CD14-positive monocyte (primary cell): ENCODE measurements at regions not wholly inside any gene's neighbourhood (a gene's known extent, or its start where the extent isn't known, plus 50 kb on each side); places are given as distances from the start of the nearest gene placed in this dataset.

Source experiments
- DNase-seq, 3 donors: peaks; one replicate each; pipeline ENCODE4 v3.0.0-alpha.2; 2011 to 2022
- H2AFZ ChIP-seq: 2 replicates; pipeline ENCODE4 v1.6.0; 2012; ENCODE audit warnings: mild to moderate bottlenecking, low read depth, low read length, inconsistent platforms; ENCODE audit not compliant: insufficient read depth, poor library complexity, severe bottlenecking
- H3K27ac ChIP-seq, 2 donors: 1 replicate in 1 of 2; 2 replicates in 1 of 2; pipeline ENCODE4 v1.5.1; 2012 to 2013; ENCODE audit warnings: low read length in 2 of 2, control low read depth in 1 of 2, inconsistent platforms in 1 of 2, low read depth in 1 of 2, mild to moderate bottlenecking in 1 of 2
- H3K27me3 ChIP-seq, 2 donors: one replicate each; pipeline versions ENCODE4 v1.6.0 to v1.6.1; 2011 to 2013; ENCODE audit warnings: low read length in 2 of 2; ENCODE audit not compliant: control insufficient read depth in 2 of 2, insufficient read depth in 2 of 2
- H3K36me3 ChIP-seq, 2 donors: replicated peaks in 1 of 2; 1 replicate in 1 of 2; 2 replicates in 1 of 2; pipeline versions ENCODE4 v1.5.1 to v1.6.1; 2012 to 2013; ENCODE audit warnings: low read length in 2 of 2, control low read depth in 1 of 2, inconsistent platforms in 1 of 2, mild to moderate bottlenecking in 1 of 2; ENCODE audit not compliant: insufficient read depth in 2 of 2, control insufficient read depth in 1 of 2
- H3K4me1 ChIP-seq, 2 donors: 1 replicate in 1 of 2; 2 replicates in 1 of 2; pipeline versions ENCODE4 v1.5.1 to v1.6.1; 2012 to 2013; ENCODE audit warnings: low read length in 2 of 2, control low read depth in 1 of 2, inconsistent platforms in 1 of 2, mild to moderate bottlenecking in 1 of 2, moderate library complexity in 1 of 2; ENCODE audit not compliant: insufficient read depth in 2 of 2, control insufficient read depth in 1 of 2
- H3K4me2 ChIP-seq: replicated peaks from 2 replicates; pipeline ENCODE3; 2012; ENCODE audit warnings: low read length, moderate library complexity, mild to moderate bottlenecking; ENCODE audit not compliant: poor library complexity, severe bottlenecking; ENCODE audit errors: extremely low read depth
- H3K4me3 ChIP-seq, 3 experiments: fragments of 200-600 bp in 1 of 3; sonication (generic) in 1 of 3; replicated peaks in 1 of 3; 1 replicate in 2 of 3; 2 replicates in 1 of 3; pipeline ENCODE4 v1.5.1; 2011 to 2013; ENCODE audit warnings: low read length in 3 of 3, mild to moderate bottlenecking in 3 of 3, control low read depth in 2 of 3, low read depth in 2 of 3, inconsistent platforms in 1 of 3, moderate library complexity in 1 of 3
- H3K79me2 ChIP-seq: 2 replicates; pipeline ENCODE4 v1.6.0; 2012; ENCODE audit warnings: mild to moderate bottlenecking, control low read depth, inconsistent platforms, low read length, moderate library complexity; ENCODE audit not compliant: insufficient read depth
- H3K9ac ChIP-seq: 2 replicates; pipeline ENCODE4 v1.6.0; 2017; ENCODE audit warnings: low read length, mild to moderate bottlenecking; ENCODE audit not compliant: insufficient read depth, poor library complexity, severe bottlenecking
- H3K9me3 ChIP-seq, 2 donors: replicated peaks in 1 of 2; 1 replicate in 1 of 2; 2 replicates in 1 of 2; pipeline versions ENCODE4 v1.5.1 to v1.6.1; 2012 to 2013; ENCODE audit warnings: low read length in 2 of 2, control low read depth in 1 of 2; ENCODE audit not compliant: control insufficient read depth in 1 of 2, insufficient read depth in 1 of 2
- H4K20me1 ChIP-seq: 2 replicates; pipeline ENCODE4 v1.6.0; 2012; ENCODE audit warnings: mild to moderate bottlenecking, low read length, control low read depth, moderate library complexity; ENCODE audit not compliant: insufficient read depth
- H3K27ac Mint-ChIP-seq, 7 donors: one replicate each; pipeline ENCODE4 v1.8.0; 2020; ENCODE audit warnings: mild to moderate bottlenecking in 7 of 7, mixed read lengths in 7 of 7, moderate library complexity in 6 of 7, inconsistent platforms in 2 of 7
- H3K27me3 Mint-ChIP-seq, 3 donors: one replicate each; pipeline ENCODE4 v1.8.0; 2021 to 2022; ENCODE audit warnings: low read depth in 3 of 3, mild to moderate bottlenecking in 3 of 3, mixed read lengths in 3 of 3, moderate library complexity in 3 of 3, inconsistent platforms in 1 of 3
- H3K36me3 Mint-ChIP-seq, 2 donors: one replicate each; pipeline ENCODE4 v1.8.0; 2020; ENCODE audit warnings: mixed read lengths in 2 of 2, inconsistent platforms in 1 of 2, mild to moderate bottlenecking in 1 of 2
- H3K4me1 Mint-ChIP-seq: one replicate; pipeline ENCODE4 v1.8.0; 2020; ENCODE audit warnings: mild to moderate bottlenecking, mixed read lengths
- H3K4me3 Mint-ChIP-seq, 2 donors: one replicate each; pipeline ENCODE4 v1.8.0; 2020; ENCODE audit warnings: mild to moderate bottlenecking in 2 of 2, mixed read lengths in 2 of 2, moderate library complexity in 1 of 2
- H3K9me3 Mint-ChIP-seq, 7 donors: one replicate each; pipeline ENCODE4 v1.8.0; 2020 to 2022; ENCODE audit warnings: mixed read lengths in 7 of 7, mild to moderate bottlenecking in 6 of 7, moderate library complexity in 6 of 7, inconsistent platforms in 2 of 7
- whole genome bisulfite sequencing: methylation state at CpG from one replicate; pipeline ENCODE4 v1.1.5; 2013; ENCODE audit warnings: missing lambda C conversion rate; ENCODE audit not compliant: insufficient coverage; 5-methylcytosine and 5-hydroxymethylcytosine counted together
- intact Hi-C, 2 donors: fragments of 100-400 bp; cut with micrococcal nuclease; formaldehyde crosslinking; loops; one replicate each; pipeline versions ENCODE4 v1.15.0 to v1.15.1; 2023
- TF ChIP-seq, protein P1 (sequence below): fragments of 200-600 bp; IDR thresholded peaks from one replicate; pipeline ENCODE4 v1.8.0; 2022; ENCODE audit warnings: antibody characterized with exemption, mild to moderate bottlenecking

DNA sequence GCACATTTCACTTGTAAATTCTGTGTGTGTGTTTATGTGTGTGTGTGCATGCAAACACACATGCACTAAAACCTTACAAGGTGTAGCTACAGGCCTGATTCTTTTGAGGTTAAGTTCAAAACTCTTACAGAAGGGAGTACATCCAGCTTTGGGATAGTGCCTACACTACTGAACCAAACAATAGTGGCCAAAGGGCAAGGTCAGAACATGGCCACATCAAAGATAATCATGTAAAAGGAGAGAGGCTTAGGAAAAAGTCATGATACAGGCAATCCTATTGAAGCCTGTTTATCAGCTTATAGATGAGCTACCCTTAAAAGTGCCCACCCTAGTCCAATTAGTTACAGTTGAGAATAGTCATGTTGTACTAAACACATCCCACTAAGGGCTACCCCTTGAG is 139.6 kb downstream of the IDS start:
- Histone ChIP-seq H3K4me1 (no peaks in the 10 kb centered on the region), H2AFZ (no peak overlapping the region), H3K9me3 (no peaks in the 10 kb centered on the region), H3K9ac (no peak overlapping the region), H3K27me3 (no peaks in the 10 kb centered on the region), H3K4me3 (no peak overlapping the region), H3K79me2 (no peaks in the 10 kb centered on the region), H4K20me1 (no peaks in the 10 kb centered on the region), H3K27ac (no peak overlapping the region), H3K4me2 (no peak overlapping the region), H3K36me3 (no peaks in the 10 kb centered on the region)
- no peak overlapping the region for H3K27ac Mint-ChIP-seq
- TF ChIP-seq, protein P1, sequence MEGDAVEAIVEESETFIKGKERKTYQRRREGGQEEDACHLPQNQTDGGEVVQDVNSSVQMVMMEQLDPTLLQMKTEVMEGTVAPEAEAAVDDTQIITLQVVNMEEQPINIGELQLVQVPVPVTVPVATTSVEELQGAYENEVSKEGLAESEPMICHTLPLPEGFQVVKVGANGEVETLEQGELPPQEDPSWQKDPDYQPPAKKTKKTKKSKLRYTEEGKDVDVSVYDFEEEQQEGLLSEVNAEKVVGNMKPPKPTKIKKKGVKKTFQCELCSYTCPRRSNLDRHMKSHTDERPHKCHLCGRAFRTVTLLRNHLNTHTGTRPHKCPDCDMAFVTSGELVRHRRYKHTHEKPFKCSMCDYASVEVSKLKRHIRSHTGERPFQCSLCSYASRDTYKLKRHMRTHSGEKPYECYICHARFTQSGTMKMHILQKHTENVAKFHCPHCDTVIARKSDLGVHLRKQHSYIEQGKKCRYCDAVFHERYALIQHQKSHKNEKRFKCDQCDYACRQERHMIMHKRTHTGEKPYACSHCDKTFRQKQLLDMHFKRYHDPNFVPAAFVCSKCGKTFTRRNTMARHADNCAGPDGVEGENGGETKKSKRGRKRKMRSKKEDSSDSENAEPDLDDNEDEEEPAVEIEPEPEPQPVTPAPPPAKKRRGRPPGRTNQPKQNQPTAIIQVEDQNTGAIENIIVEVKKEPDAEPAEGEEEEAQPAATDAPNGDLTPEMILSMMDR: no peak
- no peaks in the 10 kb centered on the region for H3K36me3 Mint-ChIP-seq
- H3K4me1 Mint-ChIP-seq: no peaks in the 10 kb centered on the region
- no peaks in the 10 kb centered on the region for H3K27me3 Mint-ChIP-seq
- no peak overlapping the region for H3K4me3 Mint-ChIP-seq
- no peak for DNase-seq
- peaks cover 0 to 5% (median 1%) of the 10 kb centered on the region in 7 donors for H3K9me3 Mint-ChIP-seq
- intact Hi-C loops: no loop called here

GRCh38 chrX:149365061-149365460 is 140.0 kb downstream of the IDS start:
- no CpG with 5 or more reads among the region's 1 CpG for WGBS
- intact Hi-C loops: no loop called here

More at GRCh38 chrX:149365061-149365460, 140.0 kb downstream of the IDS start:
- TF ChIP-seq, protein P1: no peak
- Mint-ChIP-seq H3K27me3 (no peaks in the 10 kb centered on the region), H3K9me3 (peaks cover 0 to 5% (median 1%) of the 10 kb centered on the region in 7 donors), H3K36me3 (no peaks in the 10 kb centered on the region), H3K4me1 (no peaks in the 10 kb centered on the region), H3K4me3 (no peak overlapping the region), H3K27ac (no peak overlapping the region)
- no peaks in the 10 kb centered on the region for H3K9me3 ChIP-seq
- H3K4me1 ChIP-seq: no peaks in the 10 kb centered on the region
- no peaks in the 10 kb centered on the region for H4K20me1 ChIP-seq
- no peaks in the 10 kb centered on the region for H3K79me2 ChIP-seq
- no peak for DNase-seq
- H3K36me3 ChIP-seq: no peaks in the 10 kb centered on the region
- no peak overlapping the region for H2AFZ ChIP-seq
- no peak overlapping the region for H3K9ac ChIP-seq
- no peak overlapping the region for H3K4me2 ChIP-seq
- no peaks in the 10 kb centered on the region for H3K27me3 ChIP-seq
- H3K27ac ChIP-seq: no peak overlapping the region
- no peak overlapping the region for H3K4me3 ChIP-seq
